ENCODE measurements at regions not wholly inside any gene's neighbourhood (a gene's known extent, or its start where the extent isn't known, plus 50 kb on each side); places are given as distances from the start of the nearest gene placed in this dataset.

GRCh38 chr18:51486735-51487366, 289.4 kb upstream of the MEX3C start:
- TF ChIP-seq CTCF (conservative IDR thresholded peaks at IDR 0.05; ENCODE audit: low read length) = no peak
- TF ChIP-seq EZH2phosphoT487 (IDR thresholded peaks at IDR 0.05; ENCODE audit: borderline replicate concordance, low read depth, low read length) = no peak

Measured in OCI-LY7 (cell line).